ENCODE measurements at regions not wholly inside any gene's neighbourhood (a gene's known extent, or its start where the extent isn't known, plus 50 kb on each side); places are given as distances from the start of the nearest gene placed in this dataset.

GRCh38 chr2:57523304-57523703 is 523.3 kb upstream of the VRK2 start:
- TF ChIP-seq CTCF (IDR thresholded peaks at IDR 0.05) (no peak), POLR2A (IDR thresholded peaks at IDR 0.05) (no peak)

GRCh38 chr2:57527685-57528084 is 518.9 kb upstream of the VRK2 start:
- Histone ChIP-seq H3K36me3 (no peaks in the 10 kb centered on the region), H3K4me1 (no peaks in the 10 kb centered on the region), H3K9me3 (peaks cover 0 to 3% (median 0%) of the 10 kb centered on the region in 3 donors), H3K27ac (no peak overlapping the region), H3K4me3 (no peak overlapping the region), H3K27me3 (no peaks in the 10 kb centered on the region)
- WGBS, 2 donors, result 86 to 100% methylated on average over 1 of the region's 1 CpG
- DNase-seq, result no peak
- intact Hi-C loops (cut with DNase I), result no loop called here
- TF ChIP-seq CTCF (IDR thresholded peaks at IDR 0.05) (no peak), POLR2A (IDR thresholded peaks at IDR 0.05) (no peak)

More at GRCh38 chr2:57523304-57523703, 523.3 kb upstream of the VRK2 start:
- no peak for DNase-seq
- H3K27ac ChIP-seq, result no peak overlapping the region
- H3K4me3 ChIP-seq, result no peak overlapping the region
- WGBS, 2 donors, result 20 to 67% methylated on average over 1 of the region's 1 CpG
- H3K4me1 ChIP-seq, result no peaks in the 10 kb centered on the region
- peaks cover 0 to 3% (median 0%) of the 10 kb centered on the region in 3 donors for H3K9me3 ChIP-seq
- no peaks in the 10 kb centered on the region for H3K36me3 ChIP-seq
- no peaks in the 10 kb centered on the region for H3K27me3 ChIP-seq
- intact Hi-C loops (cut with DNase I), result no loop called here

- WGBS, 2 donors, result 64 to 80% methylated on average over 2 of the region's 3 CpGs
Observed at GRCh38 chr2:57528499-57528898, 518.1 kb upstream of the VRK2 start.

GRCh38 chr2:57534358-57534757 is 512.2 kb upstream of the VRK2 start:
- H3K4me1 ChIP-seq, result no peaks in the 10 kb centered on the region
- H3K27ac ChIP-seq, result no peak overlapping the region
- H3K27me3 ChIP-seq, result no peaks in the 10 kb centered on the region
- intact Hi-C loops (cut with DNase I), result no loop called here
- DNase-seq, result no peak
- no peaks in the 10 kb centered on the region for H3K36me3 ChIP-seq
- H3K4me3 ChIP-seq, result no peak overlapping the region
- TF ChIP-seq CTCF (IDR thresholded peaks at IDR 0.05) (no peak), POLR2A (IDR thresholded peaks at IDR 0.05) (no peak)
- no peaks in the 10 kb centered on the region for H3K9me3 ChIP-seq

More at GRCh38 chr2:57528499-57528898, 518.1 kb upstream of the VRK2 start:
- no peak for DNase-seq
- intact Hi-C loops (cut with DNase I), result no loop called here
- H3K27ac ChIP-seq, result no peak overlapping the region
- no peak overlapping the region for H3K4me3 ChIP-seq
- TF ChIP-seq POLR2A (IDR thresholded peaks at IDR 0.05), result no peak
- TF ChIP-seq CTCF (IDR thresholded peaks at IDR 0.05), result no peak
- peaks cover 0 to 3% (median 0%) of the 10 kb centered on the region in 3 donors for H3K9me3 ChIP-seq
- no peaks in the 10 kb centered on the region for H3K36me3 ChIP-seq
- H3K27me3 ChIP-seq, result no peaks in the 10 kb centered on the region
- H3K4me1 ChIP-seq, result no peaks in the 10 kb centered on the region

- intact Hi-C loops (cut with DNase I), result no loop called here
- no peak for DNase-seq
- 8% methylated on average over 1 of the region's 1 CpG; no CpG with 5 or more reads in 1 of the 2 donors for WGBS, 2 donors
- Histone ChIP-seq H3K27ac (no peak overlapping the region), H3K27me3 (no peaks in the 10 kb centered on the region), H3K9me3 (no peaks in the 10 kb centered on the region), H3K4me1 (no peaks in the 10 kb centered on the region), H3K36me3 (no peaks in the 10 kb centered on the region), H3K4me3 (no peak overlapping the region)
- TF ChIP-seq POLR2A (IDR thresholded peaks at IDR 0.05) (no peak), CTCF (IDR thresholded peaks at IDR 0.05) (no peak)
Observed at GRCh38 chr2:57536535-57537231, 509.9 kb upstream of the VRK2 start.

All from esophagus squamous epithelium (tissue), 5 donors.